HG03378 (cell line): ENCODE measurements at regions not wholly inside any gene's neighbourhood (a gene's known extent, or its start where the extent isn't known, plus 50 kb on each side); places are given as distances from the start of the nearest gene placed in this dataset.
"Not testable (repeated sequence)": the region's sequence is repeated elsewhere in the genome, so short reads cannot be mapped to it uniquely, and the experiment has no call there.

ENCODE experiments used
- ATAC-seq: cut with Tn5 transposase; IDR thresholded peaks from one replicate; pipeline ENCODE4 v1.9.1; 2021; ENCODE audit warnings: mild to moderate bottlenecking, moderate library complexity; ENCODE audit not compliant: unreplicated experiment

DNA sequence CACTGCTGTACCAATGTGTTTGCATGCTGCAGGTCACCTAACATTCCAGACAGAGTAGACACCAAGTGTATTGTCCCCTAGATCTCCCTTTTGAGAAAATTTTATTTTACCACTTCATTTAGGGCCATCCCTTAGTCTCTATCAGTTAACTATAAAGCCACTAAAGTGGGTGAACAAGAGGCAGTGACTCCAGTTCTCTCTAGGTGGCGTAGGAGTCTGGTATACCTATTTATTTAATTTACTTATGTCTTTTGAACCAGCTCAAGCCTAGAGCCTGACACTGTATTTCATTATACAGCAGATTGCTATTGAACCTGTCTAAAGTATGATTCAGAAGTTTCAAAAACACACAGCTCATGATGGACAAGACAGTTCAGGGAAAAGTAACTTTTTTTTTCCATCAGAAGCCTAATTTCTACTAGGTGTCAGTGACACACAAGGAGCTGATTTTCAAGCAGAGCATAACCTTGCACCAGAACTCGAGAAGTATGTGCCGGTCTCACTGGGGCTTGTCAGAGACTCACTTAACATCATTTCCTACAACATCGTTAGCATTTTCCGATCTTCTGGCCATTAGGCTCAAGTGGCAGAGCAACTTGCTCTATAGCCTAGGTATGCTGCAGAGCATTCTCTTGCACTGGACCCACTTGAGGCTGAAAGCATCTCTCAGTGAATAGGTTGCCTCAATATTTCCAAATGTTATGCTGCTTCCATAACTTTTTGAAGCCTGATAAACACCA lies 175.4 kb downstream of the CDC14C start:
- no peak for ATAC-seq

- ATAC-seq, result not testable (repeated sequence)
These were observed 176.8 kb downstream of the CDC14C start for GRCh38 chr7:49100908-49101740.

- no peak for ATAC-seq
These were observed 178.1 kb downstream of the CDC14C start for GRCh38 chr7:49102411-49102810.

GRCh38 chr7:49111706-49112105 lies 187.4 kb downstream of the CDC14C start:
- no peak for ATAC-seq

- ATAC-seq, result no peak
These were observed 187.9 kb downstream of the CDC14C start for GRCh38 chr7:49112222-49112621.

DNA sequence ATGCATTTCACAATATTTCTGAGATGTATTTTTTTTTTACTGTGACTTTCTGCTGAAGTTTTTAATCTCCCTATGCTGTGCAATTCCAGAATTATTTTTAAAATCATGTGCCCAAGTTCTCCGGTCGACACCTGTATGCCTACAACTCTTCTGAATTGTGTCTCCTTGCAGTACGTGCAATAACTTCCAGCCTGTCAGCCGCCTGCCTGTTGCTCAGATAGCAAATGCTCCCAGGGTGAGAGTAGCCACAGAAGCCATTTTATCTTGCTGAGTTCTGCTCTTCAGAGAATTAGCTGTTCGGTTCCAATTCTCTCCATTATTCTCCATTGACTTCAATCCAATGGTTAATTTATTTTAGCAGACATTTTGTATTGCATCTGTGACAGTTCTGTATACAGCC lies 188.3 kb downstream of the CDC14C start:
- ATAC-seq, result no peak

DNA sequence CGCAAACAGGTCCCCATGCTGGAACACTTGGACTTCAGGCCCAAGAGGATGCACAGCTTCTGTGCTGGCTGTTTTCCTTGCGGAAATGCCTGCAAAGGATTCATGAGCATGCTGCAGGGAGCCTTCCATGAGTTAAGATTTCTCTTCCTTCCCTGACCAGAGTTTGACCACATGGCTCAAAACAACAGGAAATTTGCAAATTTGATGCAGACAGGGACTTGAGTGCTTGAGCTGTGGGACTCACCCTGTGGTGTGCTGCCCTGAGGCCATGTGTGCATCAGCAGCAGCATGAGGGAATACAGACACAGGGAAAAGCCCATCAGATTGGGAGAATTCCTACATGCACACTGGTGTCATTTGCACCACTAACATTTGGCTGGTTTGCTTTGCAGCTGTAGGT lies 195.4 kb downstream of the CDC14C start:
- ATAC-seq, result no peak

DNA sequence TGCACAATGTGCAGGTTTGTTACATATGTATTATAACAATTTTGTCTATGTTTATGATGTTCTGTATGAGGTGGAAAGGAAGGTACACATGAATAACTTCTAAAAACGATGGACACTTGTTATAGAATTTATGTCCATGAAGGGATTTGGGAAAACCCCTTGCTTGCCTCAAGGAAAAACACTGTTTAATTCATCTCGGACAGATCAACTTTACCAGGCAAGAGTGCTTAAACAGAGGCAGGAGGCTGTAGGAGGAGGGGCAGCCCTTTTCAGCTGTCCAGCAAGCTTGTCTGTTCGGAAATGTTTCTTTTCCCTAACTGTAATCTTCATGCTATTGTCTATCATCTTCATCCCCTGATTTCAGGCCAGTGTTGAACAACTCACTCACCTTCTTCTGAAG lies 200.9 kb downstream of the CDC14C start:
- ATAC-seq, result no peak

DNA sequence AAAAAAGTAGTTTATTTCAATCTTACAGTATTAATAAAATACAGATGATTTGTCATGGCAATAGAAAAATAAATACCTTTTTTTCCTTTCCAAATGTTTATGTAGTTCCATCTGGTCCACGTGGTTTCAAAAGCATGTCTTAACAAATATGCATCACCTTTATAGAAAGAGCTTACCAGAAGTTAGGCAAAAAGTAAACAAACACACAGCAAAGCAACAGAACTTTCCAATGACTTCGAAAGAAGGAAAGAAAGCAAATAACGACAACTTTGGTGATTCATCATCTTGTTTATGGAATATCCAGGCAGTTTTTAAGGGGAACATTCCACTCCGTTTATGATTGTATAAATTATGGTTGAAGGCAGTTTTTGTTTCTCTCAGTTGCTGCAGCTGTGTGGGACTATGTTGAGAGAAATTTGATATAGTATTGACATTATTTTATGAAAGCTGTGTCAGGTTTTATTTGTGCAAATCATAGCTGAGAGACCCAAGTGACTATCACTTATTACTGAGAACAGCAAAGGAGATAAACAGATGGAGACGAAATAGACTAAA lies 203.1 kb downstream of the CDC14C start:
- ATAC-seq, result no peak

DNA sequence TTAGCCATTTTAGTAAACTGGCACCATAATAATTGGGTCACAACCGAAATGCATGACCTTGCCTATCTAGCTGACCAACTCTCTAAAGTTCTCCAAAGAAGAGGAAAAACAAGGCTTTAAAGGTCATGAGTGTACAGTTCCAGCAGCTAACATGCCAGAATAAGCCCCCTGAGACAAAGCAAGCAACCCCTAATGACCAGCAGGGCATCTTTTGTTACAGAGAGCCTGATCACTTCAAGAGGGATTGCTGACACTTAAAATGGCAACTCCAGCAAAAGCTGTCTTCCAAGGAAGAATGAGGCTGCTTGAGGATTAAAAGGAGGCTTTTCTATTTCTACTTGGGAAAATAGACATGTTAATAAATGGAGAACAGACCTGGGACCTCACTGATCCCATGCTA lies 213.6 kb downstream of the CDC14C start:
- ATAC-seq, result no peak

- no peak for ATAC-seq
These were observed 226.1 kb downstream of the CDC14C start for GRCh38 chr7:49150486-49150885.

- no peak for ATAC-seq
These were observed 226.8 kb downstream of the CDC14C start for GRCh38 chr7:49151146-49151545.

GRCh38 chr7:49158321-49158720 lies 234.0 kb downstream of the CDC14C start:
- no peak for ATAC-seq

- no peak for ATAC-seq
These were observed 235.2 kb downstream of the CDC14C start for GRCh38 chr7:49159536-49159935.

DNA sequence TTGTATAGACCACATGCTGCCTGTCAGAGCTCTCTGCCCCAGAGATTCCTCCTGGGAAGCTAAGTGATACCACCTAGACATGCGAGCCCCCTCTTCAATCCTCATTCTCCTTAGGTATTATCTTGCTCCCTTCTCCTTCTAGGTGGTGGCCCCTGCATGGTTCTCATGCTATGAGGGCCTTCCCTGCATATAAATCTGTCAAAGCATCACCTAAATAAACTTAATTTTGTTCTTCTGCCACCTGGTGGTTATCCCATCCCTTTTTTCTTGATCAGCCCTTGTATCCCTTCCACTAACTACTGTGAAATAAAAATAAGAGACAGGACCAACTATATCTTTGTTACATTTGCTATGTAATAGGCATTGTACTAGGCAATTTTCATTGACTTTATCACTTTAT lies 242.1 kb downstream of the CDC14C start:
- no peak for ATAC-seq

DNA sequence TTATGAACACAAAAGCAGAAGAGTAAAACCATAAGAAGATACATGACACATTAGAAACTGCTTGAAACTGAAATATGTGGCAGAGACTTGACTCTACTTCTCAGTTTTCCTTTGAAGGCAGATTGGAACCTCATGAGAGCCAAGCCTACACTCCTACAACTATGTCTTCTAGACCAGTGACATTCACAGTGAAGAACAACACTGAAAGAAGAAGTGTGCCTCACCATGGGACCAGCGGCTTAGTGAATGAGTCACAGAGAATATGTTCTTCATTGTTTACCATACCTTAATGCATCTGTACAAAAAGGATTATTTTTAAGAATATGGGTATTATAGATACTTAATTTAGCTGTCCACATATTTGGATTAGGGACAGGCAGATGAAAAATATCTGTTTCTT lies 248.3 kb downstream of the CDC14C start:
- no peak for ATAC-seq

DNA sequence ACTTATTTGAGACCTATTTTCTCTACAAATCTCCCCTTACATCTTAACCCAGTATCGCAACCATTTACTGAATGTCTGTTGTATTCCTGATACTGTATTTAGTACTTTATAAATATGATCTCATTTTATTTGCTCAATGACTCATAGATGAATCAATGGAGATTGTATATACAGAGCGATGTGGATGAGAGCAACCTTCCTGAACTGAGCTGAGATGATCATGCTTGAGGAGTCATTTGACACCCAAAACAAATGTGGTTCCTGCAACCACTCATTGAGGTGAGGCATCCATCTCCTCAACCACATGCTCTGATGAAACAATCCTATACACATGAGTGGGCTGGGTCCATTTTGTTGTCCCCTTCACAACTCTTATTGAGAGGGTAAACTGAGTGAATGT lies 250.0 kb downstream of the CDC14C start:
- no peak for ATAC-seq

DNA sequence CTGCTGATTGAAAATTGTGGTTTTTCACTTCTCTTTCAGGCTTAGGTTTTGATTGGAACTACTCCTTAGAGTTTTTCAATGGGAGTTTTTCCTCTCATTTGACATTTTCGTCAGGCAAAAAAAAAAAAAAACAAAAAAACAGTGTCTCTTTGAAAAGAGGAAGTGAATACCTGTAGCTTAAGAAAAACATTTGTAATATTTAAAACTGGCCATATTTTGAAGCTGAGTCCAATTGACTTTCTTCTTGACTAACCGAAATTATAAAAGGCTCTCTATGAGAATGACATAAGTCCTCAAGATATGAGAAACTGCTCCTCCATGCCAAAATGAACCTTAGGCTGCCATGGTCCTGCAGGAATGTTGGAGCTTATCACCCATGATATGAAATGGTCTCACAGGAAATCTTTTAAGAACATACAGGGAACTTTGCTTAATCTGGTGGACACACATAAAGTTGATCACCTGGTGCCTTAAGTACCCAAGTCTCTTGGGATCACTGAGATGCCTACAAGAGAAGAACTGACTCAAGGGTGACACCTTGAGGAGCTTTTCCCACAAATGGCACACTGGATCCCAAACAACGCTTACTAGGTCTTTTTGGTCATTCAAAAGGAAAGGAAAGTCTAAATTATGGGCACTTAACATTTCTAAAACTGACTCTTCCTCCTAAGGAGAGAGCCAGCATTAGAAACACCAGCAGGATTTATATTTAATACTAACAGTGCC lies 263.4 kb downstream of the CDC14C start:
- ATAC-seq, result no peak

- no peak for ATAC-seq
These were observed 304.2 kb downstream of the CDC14C start for GRCh38 chr7:49228426-49229098.

DNA sequence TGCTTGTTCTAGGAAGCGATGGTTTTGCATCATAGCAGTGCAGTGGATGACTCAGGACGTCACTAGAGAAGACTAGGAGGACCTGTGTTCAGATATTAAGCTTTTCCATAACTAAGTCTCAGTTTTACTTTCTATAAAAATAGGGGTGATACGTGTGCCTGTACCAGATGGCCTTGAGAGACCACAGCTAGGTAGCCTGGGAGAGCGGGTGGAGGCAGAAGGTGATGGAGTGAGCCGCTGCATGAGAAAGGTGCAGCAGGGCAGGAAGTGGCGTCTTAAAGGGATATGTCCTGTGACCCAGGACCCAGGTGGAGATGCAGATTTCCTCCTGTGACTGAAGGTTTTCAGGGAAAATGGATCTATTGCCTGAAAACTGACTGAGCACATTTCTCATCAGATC lies 304.9 kb downstream of the CDC14C start:
- no peak for ATAC-seq

DNA sequence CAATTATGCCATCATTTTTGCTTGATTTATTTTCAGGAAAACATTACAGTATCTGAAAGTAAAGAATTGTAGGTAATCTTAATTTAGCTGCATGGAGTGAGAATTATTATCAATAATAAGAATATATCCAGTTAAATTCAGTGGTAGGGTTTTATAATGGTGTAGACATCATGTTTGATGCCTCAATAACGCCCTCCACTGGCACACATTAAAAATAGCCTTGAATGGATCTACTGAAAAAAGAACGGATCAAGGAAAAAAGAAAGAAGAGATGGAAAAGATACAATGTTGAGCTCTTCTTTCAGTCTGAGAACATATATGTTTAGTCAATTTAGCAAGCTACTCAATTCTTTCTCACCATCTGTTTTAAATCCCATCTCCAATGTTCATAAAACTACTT lies 319.2 kb downstream of the CDC14C start:
- no peak for ATAC-seq
